ENCODE measurements at regions not wholly inside any gene's neighbourhood (a gene's known extent, or its start where the extent isn't known, plus 50 kb on each side); places are given as distances from the start of the nearest gene placed in this dataset.
"Not testable (repeated sequence)": the region's sequence is repeated elsewhere in the genome, so short reads cannot be mapped to it uniquely, and the experiment has no call there.

GRCh38 chr7:67661-68395, 124.5 kb upstream of the FAM20C start:
- Histone ChIP-seq H3K4me1 (ENCODE audit: control insufficient read depth in 3 of 3, insufficient read depth in 3 of 3, low read length in 3 of 3) (peaks cover 25 to 31% (median 30%) of the 10 kb centered on the region in 3 donors), H3K36me3 (ENCODE audit: control insufficient read depth in 3 of 3, insufficient read depth in 3 of 3, low read length in 3 of 3) (no peaks in the 10 kb centered on the region), H3K9ac (ENCODE audit: low read depth in 1 of 3, low read length in 3 of 3) (no peak overlapping the region), H3K9me3 (ENCODE audit: control insufficient read depth in 3 of 3, low read length in 3 of 3) (no peaks in the 10 kb centered on the region), H3K27me3 (ENCODE audit: control insufficient read depth in 3 of 3, insufficient read depth in 3 of 3, low read length in 3 of 3) (peaks cover 0 to 10% (median 0%) of the 10 kb centered on the region in 3 donors), H3K27ac (ENCODE audit: low read depth, low read length) (no peak overlapping the region), H3K4me3 (ENCODE audit: low read length in 3 of 3) (no peak overlapping the region)

DNA sequence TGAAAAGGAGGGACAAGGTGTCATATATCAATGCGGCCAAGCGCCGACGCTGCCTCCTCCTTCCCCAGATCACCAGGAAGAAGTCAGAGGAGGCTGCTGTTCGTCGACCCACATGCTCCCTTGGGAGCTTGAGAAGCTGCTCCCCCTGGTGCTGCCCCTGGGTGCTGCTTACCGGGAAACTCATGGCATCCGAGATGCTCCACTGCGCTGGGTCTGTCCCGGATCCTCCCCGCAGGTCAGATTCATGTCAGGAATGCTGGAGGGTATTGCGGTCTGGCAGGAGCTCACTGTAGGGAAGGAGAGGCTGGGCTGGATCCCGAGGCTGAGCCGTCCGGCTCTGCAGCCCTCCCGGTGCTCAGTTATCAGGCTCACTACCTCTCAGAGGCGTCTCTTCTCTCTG, 123.7 kb upstream of the FAM20C start:
- no peak overlapping the region for H3K27ac ChIP-seq (ENCODE audit: low read depth, low read length)
- H3K9ac ChIP-seq (ENCODE audit: low read depth in 1 of 3, low read length in 3 of 3): no peak overlapping the region
- H3K4me1 ChIP-seq (ENCODE audit: control insufficient read depth in 3 of 3, insufficient read depth in 3 of 3, low read length in 3 of 3): peaks cover 20 to 23% (median 22%) of the 10 kb centered on the region in 3 donors
- no peaks in the 10 kb centered on the region for H3K36me3 ChIP-seq (ENCODE audit: control insufficient read depth in 3 of 3, insufficient read depth in 3 of 3, low read length in 3 of 3)
- peaks cover 0 to 10% (median 0%) of the 10 kb centered on the region in 3 donors for H3K27me3 ChIP-seq (ENCODE audit: control insufficient read depth in 3 of 3, insufficient read depth in 3 of 3, low read length in 3 of 3)
- H3K4me3 ChIP-seq (ENCODE audit: low read length in 3 of 3): no peak overlapping the region
- no peaks in the 10 kb centered on the region for H3K9me3 ChIP-seq (ENCODE audit: control insufficient read depth in 3 of 3, low read length in 3 of 3)

DNA sequence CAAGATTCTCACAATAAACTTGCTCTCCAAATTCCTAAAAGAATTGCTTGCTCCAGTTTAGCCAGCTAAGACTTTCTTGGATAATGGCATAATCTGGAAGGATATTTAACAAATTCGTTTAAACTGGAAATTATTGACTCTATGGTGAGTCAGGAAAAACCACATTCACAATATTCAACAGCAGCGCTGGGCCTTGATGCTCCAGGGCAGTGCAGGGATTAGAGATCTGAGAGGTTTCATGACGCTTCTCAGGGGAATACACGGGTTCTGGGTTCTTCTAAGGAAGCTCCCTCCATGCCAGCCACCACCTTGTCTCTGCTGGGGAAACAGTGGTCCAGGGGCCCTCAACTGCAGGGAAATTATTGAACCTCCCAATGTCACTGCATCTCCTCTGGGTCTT, 123.3 kb upstream of the FAM20C start:
- not testable (repeated sequence) for H3K36me3 ChIP-seq (ENCODE audit: control insufficient read depth in 3 of 3, insufficient read depth in 3 of 3, low read length in 3 of 3); H3K4me3 ChIP-seq (ENCODE audit: low read length in 3 of 3); H3K27ac ChIP-seq (ENCODE audit: low read depth, low read length); H3K9ac ChIP-seq (ENCODE audit: low read depth in 1 of 3, low read length in 3 of 3); H3K9me3 ChIP-seq (ENCODE audit: control insufficient read depth in 3 of 3, low read length in 3 of 3)
- Histone ChIP-seq H3K4me1 (ENCODE audit: control insufficient read depth in 3 of 3, insufficient read depth in 3 of 3, low read length in 3 of 3) (peaks cover 16 to 20% (median 18%) of the 10 kb centered on the region in 3 donors), H3K27me3 (ENCODE audit: control insufficient read depth in 3 of 3, insufficient read depth in 3 of 3, low read length in 3 of 3) (peaks cover 0 to 10% (median 0%) of the 10 kb centered on the region in 3 donors)

GRCh38 chr7:69499-70123, 122.8 kb upstream of the FAM20C start:
- H3K9me3 ChIP-seq (ENCODE audit: control insufficient read depth in 3 of 3, low read length in 3 of 3); H3K9ac ChIP-seq (ENCODE audit: low read depth in 1 of 3, low read length in 3 of 3); H3K4me3 ChIP-seq (ENCODE audit: low read length in 3 of 3); H3K36me3 ChIP-seq (ENCODE audit: control insufficient read depth in 3 of 3, insufficient read depth in 3 of 3, low read length in 3 of 3); H3K27ac ChIP-seq (ENCODE audit: low read depth, low read length): not testable (repeated sequence)
- peaks cover 0 to 10% (median 0%) of the 10 kb centered on the region in 3 donors for H3K27me3 ChIP-seq (ENCODE audit: control insufficient read depth in 3 of 3, insufficient read depth in 3 of 3, low read length in 3 of 3)
- peaks cover 12 to 15% (median 13%) of the 10 kb centered on the region in 3 donors for H3K4me1 ChIP-seq (ENCODE audit: control insufficient read depth in 3 of 3, insufficient read depth in 3 of 3, low read length in 3 of 3)

GRCh38 chr7:70207-70606, 122.2 kb upstream of the FAM20C start:
- H3K4me1 ChIP-seq (ENCODE audit: control insufficient read depth in 3 of 3, insufficient read depth in 3 of 3, low read length in 3 of 3); H3K4me3 ChIP-seq (ENCODE audit: low read length in 3 of 3); H3K9ac ChIP-seq (ENCODE audit: low read depth in 1 of 3, low read length in 3 of 3); H3K9me3 ChIP-seq (ENCODE audit: control insufficient read depth in 3 of 3, low read length in 3 of 3); H3K27ac ChIP-seq (ENCODE audit: low read depth, low read length); H3K36me3 ChIP-seq (ENCODE audit: control insufficient read depth in 3 of 3, insufficient read depth in 3 of 3, low read length in 3 of 3): not testable (repeated sequence)
- peaks cover 0 to 10% (median 0%) of the 10 kb centered on the region in 3 donors for H3K27me3 ChIP-seq (ENCODE audit: control insufficient read depth in 3 of 3, insufficient read depth in 3 of 3, low read length in 3 of 3)

DNA sequence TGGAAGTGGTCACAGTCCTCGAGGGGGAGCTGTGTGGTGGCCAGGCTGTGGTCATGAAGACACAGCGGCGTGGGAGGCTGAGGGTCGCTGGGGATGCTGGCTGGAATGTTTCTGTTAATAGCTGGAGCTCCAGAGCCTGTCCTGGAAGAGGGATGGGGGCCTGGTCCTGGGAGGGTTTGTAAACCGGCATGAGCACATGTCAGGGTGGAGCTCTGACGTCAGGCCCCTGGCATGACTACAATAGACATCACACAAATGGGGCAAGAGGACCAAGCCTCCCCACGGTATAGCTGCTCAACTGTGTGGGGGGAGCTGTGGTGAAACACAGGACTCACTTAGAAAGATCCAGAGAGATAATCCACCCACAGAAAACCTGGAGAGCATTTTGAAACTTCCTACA, 121.4 kb upstream of the FAM20C start:
- H3K9me3 ChIP-seq (ENCODE audit: control insufficient read depth in 3 of 3, low read length in 3 of 3); H3K4me1 ChIP-seq (ENCODE audit: control insufficient read depth in 3 of 3, insufficient read depth in 3 of 3, low read length in 3 of 3); H3K9ac ChIP-seq (ENCODE audit: low read depth in 1 of 3, low read length in 3 of 3); H3K27ac ChIP-seq (ENCODE audit: low read depth, low read length); H3K36me3 ChIP-seq (ENCODE audit: control insufficient read depth in 3 of 3, insufficient read depth in 3 of 3, low read length in 3 of 3); H3K4me3 ChIP-seq (ENCODE audit: low read length in 3 of 3): not testable (repeated sequence)
- peaks cover 0 to 10% (median 0%) of the 10 kb centered on the region in 3 donors for H3K27me3 ChIP-seq (ENCODE audit: control insufficient read depth in 3 of 3, insufficient read depth in 3 of 3, low read length in 3 of 3)

- H3K4me3 ChIP-seq (ENCODE audit: low read length in 3 of 3); H3K27me3 ChIP-seq (ENCODE audit: control insufficient read depth in 3 of 3, insufficient read depth in 3 of 3, low read length in 3 of 3); H3K27ac ChIP-seq (ENCODE audit: low read depth, low read length); H3K36me3 ChIP-seq (ENCODE audit: control insufficient read depth in 3 of 3, insufficient read depth in 3 of 3, low read length in 3 of 3); H3K9ac ChIP-seq (ENCODE audit: low read depth in 1 of 3, low read length in 3 of 3); H3K4me1 ChIP-seq (ENCODE audit: control insufficient read depth in 3 of 3, insufficient read depth in 3 of 3, low read length in 3 of 3); H3K9me3 ChIP-seq (ENCODE audit: control insufficient read depth in 3 of 3, low read length in 3 of 3): not testable (repeated sequence)
These were observed 119.9 kb upstream of the FAM20C start for GRCh38 chr7:72266-73057.

GRCh38 chr7:73058-73331, 119.4 kb upstream of the FAM20C start:
- not testable (repeated sequence) for H3K9ac ChIP-seq (ENCODE audit: low read depth in 1 of 3, low read length in 3 of 3); H3K9me3 ChIP-seq (ENCODE audit: control insufficient read depth in 3 of 3, low read length in 3 of 3); H3K4me3 ChIP-seq (ENCODE audit: low read length in 3 of 3); H3K27ac ChIP-seq (ENCODE audit: low read depth, low read length); H3K27me3 ChIP-seq (ENCODE audit: control insufficient read depth in 3 of 3, insufficient read depth in 3 of 3, low read length in 3 of 3); H3K36me3 ChIP-seq (ENCODE audit: control insufficient read depth in 3 of 3, insufficient read depth in 3 of 3, low read length in 3 of 3); H3K4me1 ChIP-seq (ENCODE audit: control insufficient read depth in 3 of 3, insufficient read depth in 3 of 3, low read length in 3 of 3)

DNA sequence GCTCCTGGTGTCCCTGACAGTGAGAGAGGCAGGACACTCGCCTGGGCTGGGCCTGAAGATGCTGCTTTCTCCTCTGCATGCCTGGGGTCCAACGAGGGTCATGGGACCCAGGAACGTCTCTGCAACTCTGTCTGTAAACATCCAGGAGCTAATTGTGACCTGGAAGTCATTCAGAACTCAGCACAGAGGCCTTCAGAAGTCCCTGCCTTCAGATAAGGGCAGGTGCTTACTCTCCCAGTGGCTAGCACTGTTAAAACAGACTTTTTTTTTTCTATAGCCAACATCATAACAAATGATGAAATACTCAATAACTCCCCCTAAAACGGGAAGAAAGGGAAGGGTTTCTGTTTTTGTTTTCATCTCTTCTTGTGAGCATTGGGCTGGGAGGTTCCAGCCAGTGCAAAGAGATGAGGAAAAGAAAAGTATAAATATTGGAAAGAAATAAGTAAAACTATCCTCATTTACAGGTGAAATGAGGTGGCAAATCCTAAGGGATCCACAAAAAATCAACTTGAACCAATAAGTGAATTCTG, 118.3 kb upstream of the FAM20C start:
- H3K4me3 ChIP-seq (ENCODE audit: low read length in 3 of 3); H3K4me1 ChIP-seq (ENCODE audit: control insufficient read depth in 3 of 3, insufficient read depth in 3 of 3, low read length in 3 of 3); H3K27ac ChIP-seq (ENCODE audit: low read depth, low read length); H3K27me3 ChIP-seq (ENCODE audit: control insufficient read depth in 3 of 3, insufficient read depth in 3 of 3, low read length in 3 of 3); H3K36me3 ChIP-seq (ENCODE audit: control insufficient read depth in 3 of 3, insufficient read depth in 3 of 3, low read length in 3 of 3); H3K9ac ChIP-seq (ENCODE audit: low read depth in 1 of 3, low read length in 3 of 3); H3K9me3 ChIP-seq (ENCODE audit: control insufficient read depth in 3 of 3, low read length in 3 of 3): not testable (repeated sequence)

GRCh38 chr7:75511-75910, 116.9 kb upstream of the FAM20C start:
- not testable (repeated sequence) for H3K27me3 ChIP-seq (ENCODE audit: control insufficient read depth in 3 of 3, insufficient read depth in 3 of 3, low read length in 3 of 3); H3K4me1 ChIP-seq (ENCODE audit: control insufficient read depth in 3 of 3, insufficient read depth in 3 of 3, low read length in 3 of 3); H3K9ac ChIP-seq (ENCODE audit: low read depth in 1 of 3, low read length in 3 of 3); H3K27ac ChIP-seq (ENCODE audit: low read depth, low read length); H3K36me3 ChIP-seq (ENCODE audit: control insufficient read depth in 3 of 3, insufficient read depth in 3 of 3, low read length in 3 of 3); H3K9me3 ChIP-seq (ENCODE audit: control insufficient read depth in 3 of 3, low read length in 3 of 3); H3K4me3 ChIP-seq (ENCODE audit: low read length in 3 of 3)

All from skeletal muscle tissue (tissue), 3 donors.